ENCODE measurements at regions not wholly inside any gene's neighbourhood (a gene's known extent, or its start where the extent isn't known, plus 50 kb on each side); places are given as distances from the start of the nearest gene placed in this dataset.

DNA sequence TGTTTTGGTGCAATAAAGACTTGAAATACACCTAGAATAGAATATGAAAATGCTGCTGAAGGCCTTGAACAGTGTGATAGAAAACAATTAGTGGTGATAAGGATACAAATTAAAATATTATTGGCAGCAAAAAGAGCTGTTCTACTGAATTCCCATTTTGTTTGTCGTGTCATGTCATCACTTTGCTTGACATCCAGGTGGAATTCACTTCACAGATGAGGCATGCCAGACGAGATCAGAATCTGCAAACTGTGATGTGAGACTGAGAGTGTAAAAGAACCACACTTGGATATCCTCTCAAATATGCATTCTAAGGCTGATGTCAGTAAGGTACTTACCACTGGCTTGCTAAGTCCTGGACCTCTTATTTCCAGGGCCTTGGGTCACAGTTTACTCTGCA lies 635.1 kb upstream of the STXBP6 start:
- no peak for FAIRE-seq
- Histone ChIP-seq H2AFZ (ENCODE audit: low read length) (no peak overlapping the region), H3K27me3 (ENCODE audit: control insufficient read depth in 1 of 2, insufficient read depth in 2 of 2, low read length in 2 of 2) (no peaks in the 10 kb centered on the region), H3K4me2 (ENCODE audit: low read depth, low read length) (no peak overlapping the region), H3K27ac (ENCODE audit: extremely low read length, insufficient read depth, low read length) (no peak overlapping the region), H3K4me1 (ENCODE audit: insufficient read depth, low read length) (no peaks in the 10 kb centered on the region), H3K36me3 (replicated peaks in 1 of 2; ENCODE audit: control insufficient read depth in 1 of 2, insufficient read depth in 2 of 2, low read length in 2 of 2) (no peaks in the 10 kb centered on the region), H3K4me3 (replicated peaks in 1 of 3; ENCODE audit: insufficient read depth in 1 of 3, low read depth in 2 of 3, low read length in 3 of 3) (no peak overlapping the region), H3K9me3 (ENCODE audit: low read length) (peaks cover 98% of the 10 kb centered on the region), H3K9ac (ENCODE audit: insufficient read depth, low read depth, low read length) (no peak overlapping the region), H3K79me2 (ENCODE audit: insufficient read depth, low read length) (no peaks in the 10 kb centered on the region), H4K20me1 (ENCODE audit: insufficient read depth, low read length) (no peaks in the 10 kb centered on the region)
- ATAC-seq: no peak
- no TSS peak for BruUV-seq (replicated peaks)
- TF ChIP-seq HES4 (CRISPR knock-in tag; IDR thresholded peaks at IDR 0.05; ENCODE audit: borderline replicate concordance) (no peak), ZNF605 (CRISPR knock-in tag; IDR thresholded peaks at IDR 0.05) (no peak), ISX (CRISPR knock-in tag; conservative IDR thresholded peaks at IDR 0.05) (no peak), POGK (CRISPR knock-in tag; conservative IDR thresholded peaks at IDR 0.05) (no peak), ARNT (IDR thresholded peaks at IDR 0.05) (no peak), ZNF143 (CRISPR knock-in tag; IDR thresholded peaks at IDR 0.05) (no peak), CAMTA2 (CRISPR knock-in tag; IDR thresholded peaks at IDR 0.05; ENCODE audit: borderline replicate concordance) (no peak), ZNF737 (CRISPR knock-in tag; IDR thresholded peaks at IDR 0.05; ENCODE audit: borderline replicate concordance) (no peak), CCAR2 (optimal IDR thresholded peaks at IDR 0.05; ENCODE audit: low read depth, low read length) (no peak), GFI1 (CRISPR knock-in tag; IDR thresholded peaks at IDR 0.05; ENCODE audit: borderline replicate concordance) (no peak)
- TF ChIP-seq, protein P1, sequence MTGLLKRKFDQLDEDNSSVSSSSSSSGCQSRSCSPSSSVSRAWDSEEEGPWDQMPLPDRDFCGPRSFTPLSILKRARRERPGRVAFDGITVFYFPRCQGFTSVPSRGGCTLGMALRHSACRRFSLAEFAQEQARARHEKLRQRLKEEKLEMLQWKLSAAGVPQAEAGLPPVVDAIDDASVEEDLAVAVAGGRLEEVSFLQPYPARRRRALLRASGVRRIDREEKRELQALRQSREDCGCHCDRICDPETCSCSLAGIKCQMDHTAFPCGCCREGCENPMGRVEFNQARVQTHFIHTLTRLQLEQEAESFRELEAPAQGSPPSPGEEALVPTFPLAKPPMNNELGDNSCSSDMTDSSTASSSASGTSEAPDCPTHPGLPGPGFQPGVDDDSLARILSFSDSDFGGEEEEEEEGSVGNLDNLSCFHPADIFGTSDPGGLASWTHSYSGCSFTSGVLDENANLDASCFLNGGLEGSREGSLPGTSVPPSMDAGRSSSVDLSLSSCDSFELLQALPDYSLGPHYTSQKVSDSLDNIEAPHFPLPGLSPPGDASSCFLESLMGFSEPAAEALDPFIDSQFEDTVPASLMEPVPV (CRISPR knock-in tag; IDR thresholded peaks at IDR 0.05): no peak
- CTCF ChIA-PET (ENCODE audit: low intra/inter-chr PET ratio, low total read pairs): no interaction called here
- DNase-seq (ENCODE audit: low spot score): no peak
- in situ Hi-C loops (cut with HindIII; ENCODE audit: extremely low pct_ligation_motif_present, low pct_unique_long_range_greater_than_20kb): no loop called here
- WGBS (ENCODE audit: low lambda C conversion rate): 0% methylated on average over 2 of the region's 2 CpGs
- POLR2A ChIA-PET: no interaction called here
- intact Hi-C loops (cut with micrococcal nuclease; ENCODE audit: unreplicated experiment): no loop called here

All from HepG2 (cell line).